ENCODE measurements at regions not wholly inside any gene's neighbourhood (a gene's known extent, or its start where the extent isn't known, plus 50 kb on each side); places are given as distances from the start of the nearest gene placed in this dataset.

- ATAC-seq, result no peak
These were observed 319.1 kb downstream of the OXSM start for GRCh38 chr3:26108846-26109489.

GRCh38 chr3:26114851-26115250 lies 325.0 kb downstream of the OXSM start:
- Histone ChIP-seq H2AFZ (ENCODE audit: low read depth, low read length) (no peak overlapping the region), H3K9ac (ENCODE audit: insufficient read depth in 1 of 2, low read depth in 2 of 2, low read length in 2 of 2) (no peak overlapping the region), H3K79me2 (ENCODE audit: control insufficient read depth, insufficient read depth, low read length) (no peaks in the 10 kb centered on the region), H3K27ac (ENCODE audit: extremely low read depth, low read depth, low read length) (no peak overlapping the region), H3K4me2 (ENCODE audit: insufficient read depth, low read length) (no peak overlapping the region), H3K36me3 (ENCODE audit: control insufficient read depth, insufficient read depth, low read length) (no peaks in the 10 kb centered on the region), H3K4me3 (no peak overlapping the region), H3K9me1 (ENCODE audit: control insufficient read depth, insufficient read depth, low read length) (no peaks in the 10 kb centered on the region), H4K20me1 (replicated peaks; ENCODE audit: control insufficient read depth, insufficient read depth, low read length) (no peaks in the 10 kb centered on the region), H3K4me1 (replicated peaks in 1 of 2; ENCODE audit: control insufficient read depth in 2 of 2, insufficient read depth in 2 of 2, low read length in 2 of 2) (no peaks in the 10 kb centered on the region), H3K9me3 (replicated peaks; ENCODE audit: control insufficient read depth, insufficient read depth, low read depth, low read length) (no peaks in the 10 kb centered on the region), H3K27me3 (ENCODE audit: control insufficient read depth in 2 of 2, insufficient read depth in 2 of 2, low read length in 2 of 2) (no peaks in the 10 kb centered on the region)
- CTCF ChIA-PET (ENCODE audit: low intra/inter-chr PET ratio), result no interaction called here
- FAIRE-seq, result no peak
- POLR2A ChIA-PET, result no interaction called here
- ATAC-seq, result no peak
- intact Hi-C loops (cut with micrococcal nuclease), result no loop called here
- DNase-seq (ENCODE audit: extremely low read depth in 1 of 4, low spot score in 3 of 4), result no peak
- WGBS (ENCODE audit: insufficient coverage, low coverage, missing lambda C conversion rate), result 7% methylated on average over 1 of the region's 1 CpG
- in situ Hi-C loops (cut with MboI), result no loop called here
- BruUV-seq (replicated peaks), result no TSS peak
- TF ChIP-seq SMARCB1 (IDR thresholded peaks at IDR 0.05; ENCODE audit: insufficient read length, low read depth) (no peak), ARNT (IDR thresholded peaks at IDR 0.05) (no peak), FUS (optimal IDR thresholded peaks at IDR 0.05; ENCODE audit: low read depth, low read length) (no peak), ZSCAN29 (IDR thresholded peaks at IDR 0.05) (no peak), FIP1L1 (IDR thresholded peaks at IDR 0.05; ENCODE audit: low read depth, low read length, poor library complexity, severe bottlenecking) (no peak), ZBTB12 (CRISPR knock-in tag; IDR thresholded peaks at IDR 0.05) (no peak), CXXC5 (CRISPR knock-in tag; IDR thresholded peaks at IDR 0.05) (no peak), ZNF655 (CRISPR knock-in tag; IDR thresholded peaks at IDR 0.05) (no peak), HES1 (IDR thresholded peaks at IDR 0.05; ENCODE audit: low read depth) (no peak), STAT5A (IDR thresholded peaks at IDR 0.05; ENCODE audit: borderline replicate concordance, low read length) (no peak), TRIM24 (IDR thresholded peaks at IDR 0.05) (no peak), ZNF263 (CRISPR knock-in tag; IDR thresholded peaks at IDR 0.05; ENCODE audit: borderline replicate concordance) (no peak), ZNF551 (CRISPR knock-in tag; IDR thresholded peaks at IDR 0.05) (no peak), ZNF253 (CRISPR knock-in tag; conservative IDR thresholded peaks at IDR 0.05) (no peak)

More at GRCh38 chr3:26108846-26109489, 319.1 kb downstream of the OXSM start:
- ChIA-PET CTCF (ENCODE audit: low intra/inter-chr PET ratio) (no interaction called here), POLR2A (no interaction called here)
- in situ Hi-C loops (cut with MboI), result no loop called here
- no peak overlapping the region for H2AFZ ChIP-seq (ENCODE audit: low read depth, low read length)
- BruUV-seq (replicated peaks), result no TSS peak
- FAIRE-seq (no peak), DNase-seq (ENCODE audit: extremely low read depth in 1 of 4, low spot score in 3 of 4) (no peak)
- no peaks in the 10 kb centered on the region for H3K4me1 ChIP-seq (replicated peaks in 1 of 2; ENCODE audit: control insufficient read depth in 2 of 2, insufficient read depth in 2 of 2, low read length in 2 of 2)
- H3K27ac ChIP-seq (ENCODE audit: extremely low read depth, low read depth, low read length), result no peak overlapping the region
- H3K9me1 ChIP-seq (ENCODE audit: control insufficient read depth, insufficient read depth, low read length), result no peaks in the 10 kb centered on the region
- H3K27me3 ChIP-seq (ENCODE audit: control insufficient read depth in 2 of 2, insufficient read depth in 2 of 2, low read length in 2 of 2), result no peaks in the 10 kb centered on the region
- intact Hi-C loops (cut with micrococcal nuclease), result no loop called here
- H3K4me3 ChIP-seq, result no peak overlapping the region
- H3K36me3 ChIP-seq (ENCODE audit: control insufficient read depth, insufficient read depth, low read length), result no peaks in the 10 kb centered on the region
- no peak overlapping the region for H3K4me2 ChIP-seq (ENCODE audit: insufficient read depth, low read length)
- no peaks in the 10 kb centered on the region for H4K20me1 ChIP-seq (replicated peaks; ENCODE audit: control insufficient read depth, insufficient read depth, low read length)
- WGBS (ENCODE audit: insufficient coverage, low coverage, missing lambda C conversion rate), result 10% methylated on average over 2 of the region's 2 CpGs
- no peak for TF ChIP-seq JUNB (CRISPR knock-in tag; conservative IDR thresholded peaks at IDR 0.05)
- peak; percentile 30; the same call in 1 of the 2 replicates for TF ChIP-seq SAFB (IDR thresholded peaks at IDR 0.05; ENCODE audit: borderline replicate concordance, low read depth, low read length)
- H3K79me2 ChIP-seq (ENCODE audit: control insufficient read depth, insufficient read depth, low read length), result no peaks in the 10 kb centered on the region
- no peaks in the 10 kb centered on the region for H3K9me3 ChIP-seq (replicated peaks; ENCODE audit: control insufficient read depth, insufficient read depth, low read depth, low read length)
- H3K9ac ChIP-seq (ENCODE audit: insufficient read depth in 1 of 2, low read depth in 2 of 2, low read length in 2 of 2), result no peak overlapping the region

All from K562 (cell line).